ENCODE measurements at regions not wholly inside any gene's neighbourhood (a gene's known extent, or its start where the extent isn't known, plus 50 kb on each side); places are given as distances from the start of the nearest gene placed in this dataset.

DNA sequence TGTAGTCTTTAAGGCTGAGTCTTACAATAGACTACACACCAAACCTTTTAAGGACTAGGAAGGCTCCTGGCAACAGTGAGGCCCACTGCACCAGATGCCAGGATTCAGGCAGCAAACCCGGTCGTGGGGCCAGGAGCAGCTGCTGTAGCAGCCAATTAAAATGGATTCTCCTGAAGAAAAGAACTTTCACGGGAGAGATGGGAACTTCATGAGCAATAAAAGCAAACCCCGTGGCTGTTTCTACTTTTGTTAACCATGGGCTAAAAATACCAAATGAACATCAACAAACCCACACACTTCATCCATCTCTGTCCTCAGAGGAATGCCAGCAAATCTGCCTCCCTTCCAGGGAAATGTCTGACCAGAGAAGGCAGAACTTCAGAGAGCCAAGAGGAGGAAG lies 101.4 kb downstream of the BTC start:
- no peak for DNase-seq (ENCODE audit: low spot score)
